Fibroblast of villous mesenchyme (primary cell): ENCODE measurements at regions not wholly inside any gene's neighbourhood (a gene's known extent, or its start where the extent isn't known, plus 50 kb on each side); places are given as distances from the start of the nearest gene placed in this dataset.

ENCODE experiments used
- DNase-seq: peaks from one replicate; pipeline ENCODE4 v3.0.0-alpha.2; 2010; ENCODE audit warnings: low read depth
- H3K4me3 ChIP-seq: 2 replicates; pipeline ENCODE4 v1.5.1; 2011; ENCODE audit warnings: low read depth, mild to moderate bottlenecking, low read length
- CTCF ChIP-seq: IDR thresholded peaks from 2 replicates; pipeline ENCODE4 v1.5.1; 2012; ENCODE audit warnings: low read depth, mild to moderate bottlenecking, low read length; ENCODE audit not compliant: insufficient read depth

GRCh38 chr14:104334424-104335161 is 196.2 kb downstream of the KIF26A start:
- no peak for DNase-seq
- no peak for TF ChIP-seq CTCF
- H3K4me3 ChIP-seq: no peak overlapping the region

GRCh38 chr14:104335176-104335575 is 196.8 kb downstream of the KIF26A start:
- DNase-seq: no peak
- no peak overlapping the region for H3K4me3 ChIP-seq
- TF ChIP-seq CTCF: no peak

GRCh38 chr14:104335611-104336010 is 197.2 kb downstream of the KIF26A start:
- no peak for DNase-seq
- no peak overlapping the region for H3K4me3 ChIP-seq
- TF ChIP-seq CTCF: no peak

GRCh38 chr14:104337351-104337750 is 199.0 kb downstream of the KIF26A start:
- TF ChIP-seq CTCF: no peak
- no peak for DNase-seq
- H3K4me3 ChIP-seq: no peak overlapping the region

- TF ChIP-seq CTCF: no peak
These were observed 201.0 kb downstream of the KIF26A start for GRCh38 chr14:104339361-104339760.

GRCh38 chr14:104339829-104340228 is 201.4 kb downstream of the KIF26A start:
- DNase-seq: no peak

More at GRCh38 chr14:104339361-104339760, 201.0 kb downstream of the KIF26A start:
- H3K4me3 ChIP-seq: no peak overlapping the region
- no peak for DNase-seq

More at GRCh38 chr14:104339829-104340228, 201.4 kb downstream of the KIF26A start:
- H3K4me3 ChIP-seq: no peak overlapping the region
- TF ChIP-seq CTCF: no peak
